Amniotic epithelial cell (primary cell): ENCODE measurements at regions not wholly inside any gene's neighbourhood (a gene's known extent, or its start where the extent isn't known, plus 50 kb on each side); places are given as distances from the start of the nearest gene placed in this dataset.
"Not testable (repeated sequence)": the region's sequence is repeated elsewhere in the genome, so short reads cannot be mapped to it uniquely, and the experiment has no call there.

Experiments used
- DNase-seq: peaks from one replicate; pipeline ENCODE4 v3.0.0-alpha.2; 2010; ENCODE audit warnings: low read depth

GRCh38 chr15:26024241-26024640 is 161.1 kb upstream of the ATP10A start:
- no peak for DNase-seq

GRCh38 chr15:26023691-26024090 is 160.6 kb upstream of the ATP10A start:
- DNase-seq, result no peak

GRCh38 chr15:26023231-26023630 is 160.1 kb upstream of the ATP10A start:
- no peak for DNase-seq

GRCh38 chr15:26020871-26021270 is 157.7 kb upstream of the ATP10A start:
- no peak for DNase-seq

GRCh38 chr15:26017665-26018064 is 154.5 kb upstream of the ATP10A start:
- no peak for DNase-seq

GRCh38 chr15:26015516-26016075 is 152.5 kb upstream of the ATP10A start:
- no peak for DNase-seq

GRCh38 chr15:26013981-26014380 is 150.9 kb upstream of the ATP10A start:
- DNase-seq, result no peak

GRCh38 chr15:26011916-26012315 is 148.8 kb upstream of the ATP10A start:
- no peak for DNase-seq

- DNase-seq, result no peak
Measured at GRCh38 chr15:26007151-26007550, 144.0 kb upstream of the ATP10A start.

GRCh38 chr15:26001201-26001600 is 138.1 kb upstream of the ATP10A start:
- DNase-seq, result no peak

GRCh38 chr15:25993506-25993905 is 130.4 kb upstream of the ATP10A start:
- DNase-seq, result no peak

- DNase-seq, result no peak
Measured at GRCh38 chr15:25990220-25990619, 127.1 kb upstream of the ATP10A start.

- DNase-seq, result no peak
Measured at GRCh38 chr15:25989327-25989726, 126.2 kb upstream of the ATP10A start.

GRCh38 chr15:25988716-25989115 is 125.6 kb upstream of the ATP10A start:
- DNase-seq, result not testable (repeated sequence)

GRCh38 chr15:25987638-25988037 is 124.5 kb upstream of the ATP10A start:
- no peak for DNase-seq

GRCh38 chr15:25985165-25985564 is 122.0 kb upstream of the ATP10A start:
- DNase-seq, result no peak

GRCh38 chr15:25982736-25983135 is 119.6 kb upstream of the ATP10A start:
- no peak for DNase-seq

- no peak for DNase-seq
Measured at GRCh38 chr15:25981114-25981513, 118.0 kb upstream of the ATP10A start.

GRCh38 chr15:25972141-25972675 is 109.1 kb upstream of the ATP10A start:
- no peak for DNase-seq

GRCh38 chr15:25971053-25971452 is 107.9 kb upstream of the ATP10A start:
- no peak for DNase-seq

- no peak for DNase-seq
Measured at GRCh38 chr15:25969886-25970285, 106.8 kb upstream of the ATP10A start.

- no peak for DNase-seq
Measured at GRCh38 chr15:25967116-25967515, 104.0 kb upstream of the ATP10A start.

- DNase-seq, result no peak
Measured at GRCh38 chr15:25965326-25965725, 102.2 kb upstream of the ATP10A start.

- DNase-seq, result no peak
Measured at GRCh38 chr15:25960273-25960672, 97.1 kb upstream of the ATP10A start.
